ENCODE measurements at regions not wholly inside any gene's neighbourhood (a gene's known extent, or its start where the extent isn't known, plus 50 kb on each side); places are given as distances from the start of the nearest gene placed in this dataset.

GRCh38 chr10:2081501-2081900 is 344.2 kb upstream of the ADARB2 start:
- TF ChIP-seq CTCF (IDR thresholded peaks at IDR 0.05; ENCODE audit: insufficient read depth, low read length, poor library complexity, severe bottlenecking) (no peak), EZH2phosphoT487 (conservative IDR thresholded peaks at IDR 0.05; ENCODE audit: low read length) (no peak)

Measured in SU-DHL-6 (cell line).